ENCODE measurements at regions not wholly inside any gene's neighbourhood (a gene's known extent, or its start where the extent isn't known, plus 50 kb on each side); places are given as distances from the start of the nearest gene placed in this dataset.
"Not testable (repeated sequence)": the region's sequence is repeated elsewhere in the genome, so short reads cannot be mapped to it uniquely, and the experiment has no call there.

GRCh38 chr3:13138833-13139145 is 65.6 kb upstream of the IQSEC1 start:
- no peaks in the 10 kb centered on the region for H3K36me3 ChIP-seq (replicated peaks; ENCODE audit: low read depth, low read length)
- 0 out of 2 replicates have a peak, but pooled peaks cover 6% of the 10 kb centered on the region for H4K20me1 ChIP-seq (ENCODE audit: insufficient read depth, low read length)
- no peaks in the 10 kb centered on the region for H3K9me3 ChIP-seq (ENCODE audit: insufficient read depth, low read length)
- H3K4me1 ChIP-seq (ENCODE audit: low read length), result no peaks in the 10 kb centered on the region
- no peak overlapping the region for H2AFZ ChIP-seq (ENCODE audit: low read depth, low read length)
- H3K4me2 ChIP-seq (ENCODE audit: low read length), result no peak overlapping the region
- no peak overlapping the region for H3K9ac ChIP-seq (ENCODE audit: low read length)
- no peaks in the 10 kb centered on the region for H3K79me2 ChIP-seq (ENCODE audit: low read length)
- no peak overlapping the region for H3K4me3 ChIP-seq (ENCODE audit: low read length)
- TF ChIP-seq CTCF (IDR thresholded peaks at IDR 0.05; ENCODE audit: low read depth, low read length), result no peak
- no peak for TF ChIP-seq EZH2phosphoT487 (IDR thresholded peaks at IDR 0.05; ENCODE audit: low read depth)
- peaks cover 46% of the 10 kb centered on the region for H3K27me3 ChIP-seq (ENCODE audit: low read depth, low read length)
- H3K27ac ChIP-seq (ENCODE audit: low read length), result no peak overlapping the region

- no peaks in the 10 kb centered on the region for H3K79me2 ChIP-seq (ENCODE audit: low read length)
- H3K9me3 ChIP-seq (ENCODE audit: insufficient read depth, low read length), result no peaks in the 10 kb centered on the region
- H3K4me3 ChIP-seq (ENCODE audit: low read length), result no peak overlapping the region
- H2AFZ ChIP-seq (ENCODE audit: low read depth, low read length), result no peak overlapping the region
- H3K4me2 ChIP-seq (ENCODE audit: low read length), result no peak overlapping the region
- no peak for TF ChIP-seq CTCF (IDR thresholded peaks at IDR 0.05; ENCODE audit: low read depth, low read length)
- no peak for TF ChIP-seq EZH2phosphoT487 (IDR thresholded peaks at IDR 0.05; ENCODE audit: low read depth)
- H3K9ac ChIP-seq (ENCODE audit: low read length), result no peak overlapping the region
- H3K27ac ChIP-seq (ENCODE audit: low read length), result no peak overlapping the region
- H3K27me3 ChIP-seq (ENCODE audit: low read depth, low read length), result peaks cover 48% of the 10 kb centered on the region
- H3K36me3 ChIP-seq (replicated peaks; ENCODE audit: low read depth, low read length), result no peaks in the 10 kb centered on the region
- H3K4me1 ChIP-seq (ENCODE audit: low read length), result no peaks in the 10 kb centered on the region
- 0 out of 2 replicates have a peak, but pooled peaks cover 5% of the 10 kb centered on the region for H4K20me1 ChIP-seq (ENCODE audit: insufficient read depth, low read length)
Measured at GRCh38 chr3:13137941-13138832, 65.0 kb upstream of the IQSEC1 start.

GRCh38 chr3:13136848-13137247 is 63.6 kb upstream of the IQSEC1 start:
- H3K4me2 ChIP-seq (ENCODE audit: low read length); H3K36me3 ChIP-seq (replicated peaks; ENCODE audit: low read depth, low read length); H3K9me3 ChIP-seq (ENCODE audit: insufficient read depth, low read length); H3K4me1 ChIP-seq (ENCODE audit: low read length); H4K20me1 ChIP-seq (ENCODE audit: insufficient read depth, low read length); H3K79me2 ChIP-seq (ENCODE audit: low read length); H3K4me3 ChIP-seq (ENCODE audit: low read length); H3K27ac ChIP-seq (ENCODE audit: low read length); H2AFZ ChIP-seq (ENCODE audit: low read depth, low read length); H3K9ac ChIP-seq (ENCODE audit: low read length): not testable (repeated sequence)
- peaks cover 58% of the 10 kb centered on the region for H3K27me3 ChIP-seq (ENCODE audit: low read depth, low read length)

GRCh38 chr3:13136426-13136825 is 63.2 kb upstream of the IQSEC1 start:
- Histone ChIP-seq H3K79me2 (ENCODE audit: low read length) (no peaks in the 10 kb centered on the region), H3K9me3 (ENCODE audit: insufficient read depth, low read length) (no peaks in the 10 kb centered on the region), H4K20me1 (ENCODE audit: insufficient read depth, low read length) (no peaks in the 10 kb centered on the region), H3K27me3 (ENCODE audit: low read depth, low read length) (peaks cover 58% of the 10 kb centered on the region), H3K27ac (ENCODE audit: low read length) (no peak overlapping the region), H3K9ac (ENCODE audit: low read length) (no peak overlapping the region), H3K4me3 (ENCODE audit: low read length) (no peak overlapping the region), H3K36me3 (replicated peaks; ENCODE audit: low read depth, low read length) (no peaks in the 10 kb centered on the region), H3K4me2 (ENCODE audit: low read length) (no peak overlapping the region), H2AFZ (ENCODE audit: low read depth, low read length) (no peak overlapping the region), H3K4me1 (ENCODE audit: low read length) (no peaks in the 10 kb centered on the region)
- TF ChIP-seq CTCF (IDR thresholded peaks at IDR 0.05; ENCODE audit: low read depth, low read length) (no peak), EZH2phosphoT487 (IDR thresholded peaks at IDR 0.05; ENCODE audit: low read depth) (no peak)
